ENCODE measurements at regions not wholly inside any gene's neighbourhood (a gene's known extent, or its start where the extent isn't known, plus 50 kb on each side); places are given as distances from the start of the nearest gene placed in this dataset.
"Not testable (repeated sequence)": the region's sequence is repeated elsewhere in the genome, so short reads cannot be mapped to it uniquely, and the experiment has no call there.

GRCh38 chr5:6273090-6273735 lies 105.1 kb downstream of the MED10 start:
- no peak for DNase-seq

DNA sequence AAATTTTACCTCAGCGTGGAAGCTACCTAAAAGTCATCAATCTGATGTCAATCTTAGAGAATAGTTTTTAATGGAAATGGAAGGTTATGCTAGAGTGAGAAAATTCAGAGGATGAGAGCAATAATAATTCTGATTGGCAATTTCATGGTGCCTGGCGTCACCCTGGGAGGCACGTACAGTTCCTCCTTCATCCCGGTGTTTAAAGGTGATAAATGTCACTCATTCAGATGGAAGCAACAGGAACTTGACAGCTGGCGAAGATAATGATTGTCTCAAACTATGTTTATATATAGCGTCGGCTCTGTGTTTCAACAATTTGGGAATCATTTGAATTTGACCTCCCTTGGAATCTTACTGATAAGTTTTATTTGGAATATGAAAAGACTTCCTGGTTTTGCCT lies 108.4 kb downstream of the MED10 start:
- DNase-seq = no peak

DNA sequence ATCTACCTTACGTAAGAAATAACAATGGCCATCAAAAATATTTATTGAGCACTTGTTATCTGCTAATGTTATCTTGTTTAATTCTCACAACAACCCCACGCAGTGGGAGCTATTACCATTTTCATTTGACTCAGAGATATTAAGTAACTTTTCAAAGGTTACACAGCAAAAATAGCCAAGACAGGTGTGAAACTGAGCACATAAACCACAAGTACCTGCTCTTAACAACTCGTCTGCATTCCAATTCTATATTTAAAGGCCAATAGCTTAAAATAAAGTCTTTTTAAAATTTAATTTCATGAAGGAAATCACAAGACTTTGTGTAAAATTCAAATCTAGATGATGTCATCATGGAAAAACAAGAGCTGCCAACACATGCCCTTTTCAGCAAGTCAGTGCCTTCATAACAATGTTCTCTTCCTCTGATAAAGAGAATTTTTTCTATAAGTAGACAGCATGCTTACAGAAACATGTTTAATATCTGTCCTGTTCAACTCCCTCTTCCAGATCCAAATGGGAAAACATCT lies 111.6 kb downstream of the MED10 start:
- no peak for DNase-seq

GRCh38 chr5:6264394-6264793 lies 114.0 kb downstream of the MED10 start:
- DNase-seq = no peak

GRCh38 chr5:6262651-6263363 lies 115.5 kb downstream of the MED10 start:
- DNase-seq = no peak

DNA sequence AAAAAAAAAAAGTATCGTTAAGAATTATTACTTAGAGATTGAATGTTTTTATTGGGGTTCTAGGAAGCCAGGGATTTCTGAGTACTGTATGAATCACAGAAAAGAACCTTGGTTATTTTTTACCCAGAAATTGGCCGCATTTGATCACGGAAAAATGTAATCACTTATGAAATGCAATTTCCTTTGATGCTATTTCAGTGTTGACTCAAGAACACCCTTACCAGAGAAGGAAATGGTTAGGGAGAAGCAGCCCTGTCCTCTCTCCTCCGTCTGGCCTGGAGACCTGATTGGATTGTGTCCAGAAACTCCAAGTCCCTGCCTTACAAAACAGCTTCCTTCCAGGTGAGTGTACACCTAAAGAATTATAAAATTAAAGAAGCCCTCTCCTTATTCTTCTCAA lies 116.7 kb downstream of the MED10 start:
- no peak for DNase-seq

- DNase-seq = no peak
These were observed 117.1 kb downstream of the MED10 start for GRCh38 chr5:6261256-6261655.

GRCh38 chr5:6260846-6261245 lies 117.5 kb downstream of the MED10 start:
- DNase-seq = no peak

DNA sequence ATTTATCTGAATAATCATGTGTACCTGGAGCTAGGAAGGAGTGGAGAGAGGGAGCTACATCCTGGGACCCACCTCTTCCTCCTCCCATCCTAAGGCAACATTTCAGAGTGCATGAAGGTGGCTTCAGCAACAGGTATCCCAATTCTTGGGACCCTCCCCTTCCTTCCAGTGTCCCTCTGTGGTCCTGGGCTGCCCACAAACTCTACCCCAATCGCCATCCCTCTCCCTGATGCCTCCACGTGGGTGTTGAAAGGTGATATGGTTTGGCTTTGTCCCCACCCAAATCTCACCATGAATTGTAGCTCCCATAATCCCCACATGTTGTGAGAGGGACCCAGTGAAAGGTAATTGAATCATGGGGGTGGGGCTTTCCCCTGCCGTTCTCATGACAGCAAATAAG lies 121.4 kb downstream of the MED10 start:
- DNase-seq = no peak

- no peak for DNase-seq
These were observed 122.4 kb downstream of the MED10 start for GRCh38 chr5:6255956-6256355.

DNA sequence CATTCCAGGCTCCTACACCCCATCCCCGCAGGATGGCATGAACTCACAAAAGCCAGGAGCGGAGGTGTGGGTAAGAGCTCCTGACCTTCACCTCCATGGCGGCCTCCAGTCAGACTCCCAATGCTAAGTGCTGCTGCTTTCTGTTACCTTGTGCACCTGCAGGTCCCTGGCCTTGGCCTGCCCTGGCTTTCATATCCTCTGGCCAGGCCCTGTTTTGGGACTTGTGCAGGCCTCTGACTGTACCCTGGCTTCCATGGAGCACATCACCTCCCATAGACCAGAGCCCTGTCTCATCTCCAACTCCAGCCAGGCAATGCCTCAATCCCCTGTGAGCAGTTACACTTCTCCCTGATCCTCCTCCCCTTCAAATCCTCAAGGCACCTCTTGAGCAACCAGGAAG lies 124.5 kb downstream of the MED10 start:
- no peak for DNase-seq

DNA sequence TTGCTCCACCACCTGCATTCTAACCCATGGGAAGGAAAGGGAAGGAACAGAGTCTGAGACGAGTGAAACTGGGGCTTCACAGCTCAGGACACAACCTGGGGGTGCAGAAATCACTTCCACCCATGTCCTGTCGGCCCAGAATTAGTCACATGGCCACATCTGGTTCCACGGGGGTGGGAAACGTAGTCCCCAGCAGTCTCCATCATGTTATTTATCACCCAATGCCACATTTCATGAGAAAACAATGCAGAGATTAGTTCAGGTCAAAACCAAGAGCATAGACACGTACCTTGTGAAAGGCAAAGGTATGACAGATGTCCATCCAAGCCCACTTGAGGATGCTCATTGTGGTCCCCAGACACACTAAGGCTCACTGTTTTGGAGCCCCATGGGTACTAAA lies 125.1 kb downstream of the MED10 start:
- DNase-seq = no peak

- DNase-seq = no peak
These were observed 125.8 kb downstream of the MED10 start for GRCh38 chr5:6252581-6252980.

GRCh38 chr5:6251565-6252102 lies 126.7 kb downstream of the MED10 start:
- no peak for DNase-seq

- no peak for DNase-seq
These were observed 128.2 kb downstream of the MED10 start for GRCh38 chr5:6250121-6250520.

- no peak for DNase-seq
These were observed 130.2 kb downstream of the MED10 start for GRCh38 chr5:6248132-6248531.

GRCh38 chr5:6246820-6247437 lies 131.4 kb downstream of the MED10 start:
- no peak for DNase-seq

DNA sequence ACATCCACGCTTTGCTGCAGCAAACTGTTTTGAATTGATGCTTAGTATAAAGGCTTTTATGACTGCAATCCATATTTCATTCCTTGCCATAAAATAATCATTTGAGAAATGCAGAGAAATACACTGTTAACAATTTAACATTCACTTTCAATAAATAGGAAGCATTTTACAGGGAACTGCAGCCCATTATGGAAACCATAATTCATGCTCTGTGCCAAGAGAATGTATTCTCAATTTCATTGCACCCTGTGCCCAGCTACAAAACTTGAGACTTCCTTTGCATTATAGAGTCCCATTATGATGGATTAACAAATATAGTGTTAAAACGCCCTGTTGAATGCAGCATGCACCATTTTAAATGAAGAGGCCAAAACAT lies 134.0 kb downstream of the MED10 start:
- no peak for DNase-seq

DNA sequence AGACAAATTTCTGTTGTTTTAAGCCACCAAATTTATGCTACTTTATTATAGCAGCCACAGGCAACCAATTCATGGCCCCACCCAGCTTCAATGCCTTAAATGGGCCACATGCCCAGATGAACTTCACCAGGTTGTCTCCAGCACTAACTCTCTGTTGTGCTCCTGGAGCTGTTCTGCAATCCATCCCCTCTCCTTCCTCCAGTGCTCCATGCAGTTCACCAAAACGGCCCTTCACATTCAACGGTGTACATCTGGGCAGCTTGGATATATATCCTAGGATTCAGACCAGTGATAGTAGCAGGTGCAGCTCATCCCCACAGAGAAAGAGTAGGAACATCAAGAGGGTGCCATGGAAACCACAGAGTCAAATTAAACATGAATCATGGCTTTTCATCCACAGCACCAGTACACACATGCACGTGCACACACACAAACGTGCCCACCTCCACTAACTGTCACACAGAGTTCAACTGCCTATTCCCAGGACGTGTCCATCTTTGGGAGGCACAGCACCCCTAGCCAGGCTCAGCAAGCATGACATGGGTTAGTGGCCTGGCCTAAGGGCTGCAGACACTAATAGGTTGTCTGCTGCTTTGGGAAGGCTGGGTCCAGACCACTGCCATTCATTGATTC lies 134.5 kb downstream of the MED10 start:
- DNase-seq = no peak

DNA sequence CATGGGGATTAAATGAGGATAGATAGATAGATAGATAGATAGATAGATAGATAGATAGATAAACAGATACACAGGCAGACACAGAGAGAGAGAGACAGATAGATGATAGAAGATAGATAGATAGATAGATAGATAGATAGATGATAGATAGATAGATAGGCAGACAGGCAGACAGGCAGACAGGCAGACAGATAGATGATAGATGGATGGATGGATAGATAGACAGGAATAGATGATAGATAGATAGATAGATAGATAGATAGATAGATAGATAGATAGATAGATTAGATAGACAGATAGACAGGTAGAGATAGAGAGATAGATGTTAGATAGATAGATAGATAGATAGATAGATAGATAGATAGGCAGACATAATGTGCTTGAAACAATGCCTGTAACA lies 137.3 kb downstream of the MED10 start:
- DNase-seq = not testable (repeated sequence)

GRCh38 chr5:6236858-6237481 lies 141.4 kb downstream of the MED10 start:
- no peak for DNase-seq

GRCh38 chr5:6236170-6236793 lies 142.1 kb downstream of the MED10 start:
- no peak for DNase-seq

DNA sequence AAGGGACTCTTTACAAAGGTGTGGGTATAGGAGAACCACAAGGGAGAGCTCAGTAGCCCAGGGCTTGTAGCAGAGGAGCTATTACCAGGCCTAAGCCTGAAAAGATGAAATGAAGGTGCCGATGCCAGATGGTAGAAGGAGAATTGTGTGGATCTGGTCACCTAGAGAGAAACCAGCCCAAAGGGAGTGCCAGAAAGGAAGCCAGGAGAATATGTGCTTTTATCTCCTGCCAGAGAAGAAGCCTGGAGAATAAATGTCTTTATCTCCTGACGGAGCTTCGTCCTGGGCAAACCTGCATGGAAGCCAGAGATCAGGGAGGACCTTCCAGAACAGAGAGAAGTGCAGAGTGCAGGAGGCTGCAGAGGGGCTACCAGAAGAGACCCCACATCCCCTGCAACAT lies 142.6 kb downstream of the MED10 start:
- DNase-seq = no peak

All from CD4-positive, alpha-beta T cell treated with Interleukin-12 subunit alpha and Interleukin-12 subunit beta, for 1 hour (primary cell).